ENCODE measurements at regions not wholly inside any gene's neighbourhood (a gene's known extent, or its start where the extent isn't known, plus 50 kb on each side); places are given as distances from the start of the nearest gene placed in this dataset.

GRCh38 chr3:140754936-140755335, 77.1 kb downstream of the TRIM42 start:
- TF ChIP-seq ZNF8 (CRISPR knock-in tag; IDR thresholded peaks at IDR 0.05) (no peak), ZNF70 (CRISPR knock-in tag; IDR thresholded peaks at IDR 0.05) (no peak), ZFP30 (CRISPR knock-in tag; IDR thresholded peaks at IDR 0.05) (no peak), PPARA (CRISPR knock-in tag; IDR thresholded peaks at IDR 0.05; ENCODE audit: borderline replicate concordance) (no peak), OSR1 (CRISPR knock-in tag; IDR thresholded peaks at IDR 0.05) (no peak), ZNF565 (CRISPR knock-in tag; conservative IDR thresholded peaks at IDR 0.05; ENCODE audit: low read depth) (no peak), RARB (CRISPR knock-in tag; IDR thresholded peaks at IDR 0.05) (no peak), TOX (CRISPR knock-in tag; IDR thresholded peaks at IDR 0.05; ENCODE audit: borderline replicate concordance) (no peak)

Measured in SK-N-SH treated with all-trans-retinoic acid at 6 μM for 48 hours (cell line).